CD4-positive, alpha-beta memory T cell (primary cell): ENCODE measurements at regions not wholly inside any gene's neighbourhood (a gene's known extent, or its start where the extent isn't known, plus 50 kb on each side); places are given as distances from the start of the nearest gene placed in this dataset.
A peak's percentile ranks its signal among the peaks of the same experiment; 100 is the strongest.

ENCODE experiments used
- CTCF ChIA-PET: fragments of 350-600 bp; sonication (Branson Sonifier 250); formaldehyde crosslinking; loops from one replicate; lab custom pipeline; 2021; ENCODE audit warnings: inconsistent platforms; ENCODE audit not compliant: partially characterized antibody; lab: Charles Lee
- POLR2A ChIA-PET: fragments of 350-600 bp; sonication (Branson Sonifier 250); formaldehyde crosslinking; loops from one replicate; lab custom pipeline; 2021; ENCODE audit not compliant: partially characterized antibody; lab: Charles Lee
- DNase-seq, 5 donors: peaks; one replicate each; pipeline versions ENCODE4 v3.0.0 to v3.0.0-alpha.2; 2020 to 2022; ENCODE audit warnings: mixed read lengths in 1 of 5
- H3K27ac ChIP-seq: one replicate; pipeline ENCODE4 v1.7.0; 2013; ENCODE audit warnings: low read depth, low read length
- H3K27me3 ChIP-seq: 2 replicates; pipeline ENCODE4 v1.7.0; 2013; ENCODE audit warnings: mild to moderate bottlenecking, low read length, moderate library complexity; ENCODE audit not compliant: insufficient read depth
- H3K36me3 ChIP-seq: 2 replicates; pipeline ENCODE4 v1.7.0; 2013; ENCODE audit warnings: mild to moderate bottlenecking, low read length, moderate library complexity; ENCODE audit not compliant: insufficient read depth
- H3K4me1 ChIP-seq: 2 replicates; pipeline ENCODE4 v1.7.0; 2013; ENCODE audit warnings: mild to moderate bottlenecking, low read length, moderate library complexity; ENCODE audit not compliant: insufficient read depth
- H3K4me3 ChIP-seq, 2 donors: one replicate each; pipeline ENCODE4 v1.7.0; 2013; ENCODE audit warnings: low read length in 2 of 2, mild to moderate bottlenecking in 1 of 2
- H3K9me3 ChIP-seq, 2 donors: one replicate each; pipeline ENCODE4 v1.7.0; 2013; ENCODE audit warnings: low read length in 2 of 2, control low read depth in 1 of 2; ENCODE audit not compliant: control insufficient read depth in 1 of 2
- H3K27ac Mint-ChIP-seq, 7 donors: one replicate each; pipeline ENCODE4 v1.8.0; 2020 to 2021; ENCODE audit warnings: mixed read lengths in 7 of 7, mild to moderate bottlenecking in 6 of 7, inconsistent platforms in 3 of 7, moderate library complexity in 3 of 7
- H3K27me3 Mint-ChIP-seq, 2 donors: one replicate each; pipeline ENCODE4 v1.8.0; 2020 to 2021; ENCODE audit warnings: mixed read lengths in 2 of 2
- H3K36me3 Mint-ChIP-seq, 2 donors: one replicate each; pipeline ENCODE4 v1.8.0; 2020 to 2021; ENCODE audit warnings: mixed read lengths in 2 of 2, inconsistent platforms in 1 of 2, mild to moderate bottlenecking in 1 of 2
- H3K4me1 Mint-ChIP-seq, 4 donors: one replicate each; pipeline ENCODE4 v1.8.0; 2020 to 2021; ENCODE audit warnings: mixed read lengths in 4 of 4, mild to moderate bottlenecking in 1 of 4
- H3K4me3 Mint-ChIP-seq, 8 donors: one replicate each; pipeline ENCODE4 v1.8.0; 2020 to 2021; ENCODE audit warnings: mixed read lengths in 8 of 8, mild to moderate bottlenecking in 7 of 8, moderate library complexity in 6 of 8, inconsistent platforms in 3 of 8
- H3K9me3 Mint-ChIP-seq, 8 donors: one replicate each; pipeline ENCODE4 v1.8.0; 2020 to 2021; ENCODE audit warnings: mixed read lengths in 8 of 8, mild to moderate bottlenecking in 5 of 8, inconsistent platforms in 3 of 8, moderate library complexity in 1 of 8
- intact Hi-C: fragments of 100-400 bp; cut with micrococcal nuclease; formaldehyde crosslinking; loops from one replicate; pipeline ENCODE4 v1.15.1; 2023

DNA sequence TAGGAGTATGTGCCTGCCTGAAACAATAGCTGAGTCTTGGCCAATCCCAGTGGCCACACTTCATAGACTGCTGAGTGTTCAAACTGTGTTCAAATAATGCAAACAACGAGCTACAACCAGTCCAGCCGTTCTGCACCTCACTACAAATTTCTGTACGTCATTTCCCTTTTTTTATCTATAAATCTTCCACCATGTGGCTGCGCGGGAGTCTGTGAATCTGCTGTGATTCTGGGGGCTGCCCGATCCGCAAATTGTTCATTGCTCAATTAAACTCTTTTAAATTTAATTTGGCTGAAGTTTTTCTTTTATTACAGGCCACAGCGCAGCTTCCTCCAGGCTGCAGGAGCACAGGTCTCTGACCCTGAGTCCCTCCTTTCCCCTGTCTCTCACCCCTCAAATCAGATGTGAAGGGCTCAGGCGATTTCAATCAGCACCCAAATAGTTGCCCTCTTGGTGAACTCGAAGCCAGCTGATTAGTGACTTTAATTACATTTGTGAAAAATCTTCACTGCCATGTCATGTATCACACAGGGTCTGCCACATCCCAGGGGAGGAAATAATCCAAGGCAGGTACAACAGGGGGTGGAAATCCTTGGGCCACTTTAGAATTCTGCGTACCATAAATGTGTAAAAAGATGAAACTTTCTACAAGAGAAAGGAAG, 145.6 kb downstream of the NDUFA10 start:
- Histone ChIP-seq H3K27ac (no peak overlapping the region), H3K9me3 (no peaks in the 10 kb centered on the region), H3K4me1 (peaks cover 8% of the 10 kb centered on the region), H3K27me3 (no peaks in the 10 kb centered on the region), H3K36me3 (no peaks in the 10 kb centered on the region), H3K4me3 (no peak overlapping the region)
- Mint-ChIP-seq H3K36me3 (peaks cover under 1 to 1% of the 10 kb centered on the region in 2 donors), H3K4me3 (no peak overlapping the region), H3K9me3 (peaks cover 0 to 6% (median 4%) of the 10 kb centered on the region in 8 donors), H3K27ac (peak overlapping the region in 3 of 7 donors; percentile 35 to 72 (median 38)), H3K27me3 (peaks cover 3 to 5% of the 10 kb centered on the region in 2 donors), H3K4me1 (peaks cover 6 to 13% (median 8%) of the 10 kb centered on the region in 4 donors)
- ChIA-PET POLR2A (interaction anchor here (0.6 to 1.2 kb wide), 2 partner anchors 135 to 612 kb away, joined by 3 to 5 read pairs; no protein-coding TSS in a partner anchor), CTCF (interaction anchor here (0.6 to 5.7 kb wide), 7 partner anchors 7 to 843 kb away, joined by 3 to 34 read pairs (median 3); no protein-coding TSS in a partner anchor)
- intact Hi-C loops: no loop called here
- no peak for DNase-seq

- DNase-seq: no peak
- Mint-ChIP-seq H3K4me3 (no peak overlapping the region), H3K9me3 (peaks cover 0 to under 1% (median 0%) of the 10 kb centered on the region in 8 donors), H3K27ac (no peak overlapping the region), H3K27me3 (peaks cover 5 to 10% of the 10 kb centered on the region in 2 donors), H3K36me3 (no peaks in the 10 kb centered on the region), H3K4me1 (peaks cover 6 to 21% (median 10%) of the 10 kb centered on the region in 4 donors)
- Histone ChIP-seq H3K9me3 (no peaks in the 10 kb centered on the region), H3K4me1 (peaks cover 8% of the 10 kb centered on the region), H3K27ac (no peak overlapping the region), H3K27me3 (peaks cover 4% of the 10 kb centered on the region), H3K4me3 (no peak overlapping the region), H3K36me3 (no peaks in the 10 kb centered on the region)
- POLR2A ChIA-PET: no interaction called here
- CTCF ChIA-PET: interaction anchor here (0.7 to 5.7 kb wide), 2 partner anchors 612 to 821 kb away, joined by 3 to 34 read pairs; no protein-coding TSS in a partner anchor
- intact Hi-C loops: no loop called here
These were observed 146.5 kb downstream of the NDUFA10 start for GRCh38 chr2:239878686-239879085.

DNA sequence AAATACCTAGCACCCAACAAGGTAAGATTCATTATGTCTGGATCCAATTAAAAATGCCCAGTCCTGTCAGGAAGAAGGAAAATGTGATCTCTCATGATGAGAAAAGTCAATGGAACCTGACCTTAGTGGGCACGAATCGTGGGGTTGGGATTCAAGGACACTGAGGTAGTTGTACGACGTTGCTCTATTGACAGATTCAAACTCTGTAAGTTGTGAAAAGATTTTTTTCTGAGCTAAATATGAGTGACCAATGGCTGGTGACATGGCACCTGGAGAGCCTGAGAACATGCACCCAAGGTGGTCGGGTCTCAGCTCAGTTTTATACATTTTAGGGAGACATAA, 148.2 kb downstream of the NDUFA10 start:
- Mint-ChIP-seq H3K9me3 (no peaks in the 10 kb centered on the region), H3K27me3 (peaks cover 4 to 8% of the 10 kb centered on the region in 2 donors), H3K36me3 (no peaks in the 10 kb centered on the region), H3K4me1 (peaks cover 2 to 14% (median 7%) of the 10 kb centered on the region in 4 donors), H3K27ac (no peak overlapping the region), H3K4me3 (no peak overlapping the region)
- H3K27ac ChIP-seq: no peak overlapping the region
- ChIA-PET POLR2A (interaction anchor here (1.1 kb wide), 1 partner anchor 602 kb away, joined by 3 read pairs; no protein-coding TSS in a partner anchor), CTCF (interaction anchor here (1.4 kb wide), 1 partner anchor 609 kb away, joined by 3 read pairs; no protein-coding TSS in a partner anchor)
- no peaks in the 10 kb centered on the region for H3K9me3 ChIP-seq
- peaks cover under 1% of the 10 kb centered on the region for H3K4me1 ChIP-seq
- intact Hi-C loops: no loop called here
- peaks cover 4% of the 10 kb centered on the region for H3K27me3 ChIP-seq
- DNase-seq: no peak
- no peaks in the 10 kb centered on the region for H3K36me3 ChIP-seq
- no peak overlapping the region for H3K4me3 ChIP-seq

DNA sequence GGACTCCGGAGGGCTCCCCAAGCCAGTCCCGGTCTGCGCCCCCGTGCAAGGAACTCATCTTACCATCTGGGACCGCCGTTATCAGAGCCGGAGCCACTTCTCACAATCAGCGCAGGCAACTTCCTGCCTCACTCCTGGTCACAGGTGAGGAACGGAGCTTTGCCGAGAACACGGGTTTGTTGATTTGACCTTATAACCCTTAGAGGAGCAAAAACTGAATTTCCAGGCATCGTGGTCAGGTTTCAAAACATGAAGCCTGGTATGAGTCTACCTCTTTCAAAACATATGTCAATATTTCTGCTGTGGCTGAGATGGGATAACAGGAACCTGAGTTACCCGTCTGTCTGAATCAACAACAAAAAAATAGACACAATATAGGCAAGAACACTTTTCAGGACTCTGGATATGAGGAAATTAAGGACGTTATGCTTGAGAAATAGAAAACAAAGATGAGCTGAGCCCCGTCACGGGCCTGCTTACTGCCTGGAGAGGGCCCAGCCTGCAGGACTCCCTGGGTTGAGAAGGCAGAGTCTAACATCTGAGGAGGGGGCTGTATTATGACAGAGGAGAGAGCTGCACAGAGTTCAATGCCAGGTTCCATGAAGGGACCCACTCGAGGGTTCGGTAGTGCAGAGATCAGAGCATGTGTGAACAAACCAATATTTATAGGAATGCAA, 148.7 kb downstream of the NDUFA10 start:
- no peak overlapping the region for H3K4me3 ChIP-seq
- Mint-ChIP-seq H3K36me3 (no peaks in the 10 kb centered on the region), H3K4me3 (peak overlapping the region in 1 of 8 donors; percentile 52), H3K4me1 (peaks cover 2 to 9% (median 7%) of the 10 kb centered on the region in 4 donors), H3K27me3 (peaks cover 4 to 8% of the 10 kb centered on the region in 2 donors), H3K27ac (no peak overlapping the region), H3K9me3 (no peaks in the 10 kb centered on the region)
- ChIA-PET POLR2A (interaction anchor here (1.1 kb wide), 1 partner anchor 602 kb away, joined by 3 read pairs; no protein-coding TSS in a partner anchor), CTCF (interaction anchor here (1.4 kb wide), 1 partner anchor 609 kb away, joined by 3 read pairs; no protein-coding TSS in a partner anchor)
- H3K36me3 ChIP-seq: no peaks in the 10 kb centered on the region
- intact Hi-C loops: no loop called here
- H3K27ac ChIP-seq: no peak overlapping the region
- no peaks in the 10 kb centered on the region for H3K9me3 ChIP-seq
- no peaks in the 10 kb centered on the region for H3K4me1 ChIP-seq
- peaks cover 4% of the 10 kb centered on the region for H3K27me3 ChIP-seq
- no peak for DNase-seq

GRCh38 chr2:239874636-239875356, 150.3 kb downstream of the NDUFA10 start:
- no peak overlapping the region for H3K27ac Mint-ChIP-seq
- DNase-seq: no peak
- Histone ChIP-seq H3K36me3 (no peaks in the 10 kb centered on the region), H3K4me3 (no peak overlapping the region), H3K27ac (no peak overlapping the region), H3K27me3 (peaks cover 4% of the 10 kb centered on the region), H3K4me1 (no peaks in the 10 kb centered on the region), H3K9me3 (no peaks in the 10 kb centered on the region)
- H3K4me1 Mint-ChIP-seq: peaks cover 2 to 9% (median 6%) of the 10 kb centered on the region in 4 donors
- H3K27me3 Mint-ChIP-seq: peaks cover 4 to 8% of the 10 kb centered on the region in 2 donors
- intact Hi-C loops: no loop called here
- ChIA-PET CTCF (no interaction called here), POLR2A (no interaction called here)
- H3K36me3 Mint-ChIP-seq: no peaks in the 10 kb centered on the region
- H3K4me3 Mint-ChIP-seq: no peak overlapping the region
- H3K9me3 Mint-ChIP-seq: no peaks in the 10 kb centered on the region

- no peaks in the 10 kb centered on the region for H3K4me1 ChIP-seq
- DNase-seq: no peak
- no peaks in the 10 kb centered on the region for H3K36me3 ChIP-seq
- H3K4me3 ChIP-seq: no peak overlapping the region
- CTCF ChIA-PET: no interaction called here
- intact Hi-C loops: no loop called here
- Mint-ChIP-seq H3K27ac (peak overlapping the region in 1 of 7 donors; percentile 42), H3K27me3 (peaks cover 4 to 8% of the 10 kb centered on the region in 2 donors), H3K36me3 (no peaks in the 10 kb centered on the region), H3K9me3 (no peaks in the 10 kb centered on the region), H3K4me1 (peaks cover 2 to 8% (median 6%) of the 10 kb centered on the region in 4 donors), H3K4me3 (no peak overlapping the region)
- H3K9me3 ChIP-seq: no peaks in the 10 kb centered on the region
- no peak overlapping the region for H3K27ac ChIP-seq
- peaks cover 4% of the 10 kb centered on the region for H3K27me3 ChIP-seq
- POLR2A ChIA-PET: no interaction called here
These were observed 151.2 kb downstream of the NDUFA10 start for GRCh38 chr2:239873656-239874635.
